Stomach (tissue), 8 donors: ENCODE measurements at regions not wholly inside any gene's neighbourhood (a gene's known extent, or its start where the extent isn't known, plus 50 kb on each side); places are given as distances from the start of the nearest gene placed in this dataset.
"Not testable (repeated sequence)": the region's sequence is repeated elsewhere in the genome, so short reads cannot be mapped to it uniquely, and the experiment has no call there.

Experiments used
- DNase-seq, 2 donors: peaks; one replicate each; pipeline versions ENCODE4 v3.0.0 to v3.0.0-alpha.2; 2013 to 2019
- H3K27ac ChIP-seq, 5 donors: fragments of 200-600 bp in 4 of 5; sonication (generic) in 4 of 5; one replicate each; pipeline ENCODE4 v1.5.1; 2013 to 2019; ENCODE audit warnings: mild to moderate bottlenecking in 1 of 5, moderate library complexity in 1 of 5
- H3K27me3 ChIP-seq, 3 donors: fragments of 200-600 bp; sonication (generic); one replicate each; pipeline ENCODE4 v1.5.1; 2017 to 2019; ENCODE audit warnings: mixed run types in 1 of 3
- H3K36me3 ChIP-seq, 4 donors: fragments of 200-600 bp; sonication (generic); 1 replicate in 3 of 4; 2 replicates in 1 of 4; pipeline ENCODE4 v1.5.1; 2016 to 2019
- H3K4me1 ChIP-seq, 4 donors: fragments of 200-600 bp; sonication (generic); one replicate each; pipeline ENCODE4 v1.5.1; 2016 to 2019
- H3K4me3 ChIP-seq, 4 donors: fragments of 200-600 bp; sonication (generic) in 3 of 4; one replicate each; pipeline ENCODE4 v1.5.1; 2016 to 2019; ENCODE audit warnings: mild to moderate bottlenecking in 1 of 4
- H3K9me3 ChIP-seq, 4 donors: fragments of 200-600 bp; sonication (generic); one replicate each; pipeline ENCODE4 v1.5.1; 2016 to 2019
- EP300 ChIP-seq: sonication (generic); formaldehyde crosslinking; IDR thresholded peaks from one replicate; pipeline ENCODE4 v1.6.1; 2017; ENCODE audit warnings: antibody characterized with exemption
- POLR2A ChIP-seq, 4 donors: fragments of 450-650 bp; IDR thresholded peaks; one replicate each; pipeline ENCODE4 v1.6.1; 2016; ENCODE audit warnings: antibody characterized with exemption in 4 of 4, control low read depth in 2 of 4, mild to moderate bottlenecking in 1 of 4, moderate library complexity in 1 of 4
- POLR2AphosphoS5 ChIP-seq, 3 donors: sonication (generic); formaldehyde crosslinking; IDR thresholded peaks; one replicate each; pipeline ENCODE4 v1.6.1; 2016; ENCODE audit warnings: antibody characterized with exemption in 3 of 3
- WGBS, 5 donors: extraction: QIAGEN DNeasy Blood & Tissue Kit in 3 of 5; methylation state at CpG; one replicate each; pipeline versions ENCODE4 v1.1.5 to v1.1.7; 2013 to 2018; 5-methylcytosine and 5-hydroxymethylcytosine counted together
- intact Hi-C: fragments of 100-400 bp; cut with DNase I; formaldehyde crosslinking; loops from one replicate; pipeline ENCODE4 v1.15.1; 2023; ENCODE audit warnings: low total_unique reads
- TF ChIP-seq, protein P1 (sequence below), 7 experiments: fragments of 450-650 bp in 4 of 7; fragments of 200-600 bp in 3 of 7; sonication (generic) in 3 of 7; IDR thresholded peaks; one replicate each; pipeline ENCODE4 v1.5.1; 2016 to 2019; ENCODE audit warnings: antibody characterized with exemption in 7 of 7, control low read depth in 2 of 7, mild to moderate bottlenecking in 1 of 7
- donor health status: healthy with polysubstance abuse.
- donor health status: Bipolar disorder and iron deficiency.
- donor health status: healthy.

DNA sequence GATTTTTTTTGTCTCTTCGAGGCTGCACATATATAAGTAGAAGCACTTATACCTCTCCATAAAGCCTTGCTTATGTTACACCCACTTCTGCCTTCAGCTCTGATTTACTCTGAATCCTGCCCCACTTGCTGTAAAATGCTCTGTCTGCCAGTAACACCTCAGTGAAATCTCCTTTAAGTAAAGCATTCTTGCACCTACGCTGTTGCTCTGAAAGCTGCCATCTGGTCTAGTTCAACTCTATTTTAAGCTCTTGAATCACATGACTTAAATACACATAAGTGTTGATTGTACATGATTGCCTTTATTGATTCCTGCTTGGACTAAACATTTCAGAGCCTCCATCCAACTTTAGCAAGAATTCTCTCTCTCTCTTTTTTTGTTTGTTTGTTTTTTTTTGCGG, 609.0 kb upstream of the CELF4 start:
- H3K27ac ChIP-seq: no peak overlapping the region
- WGBS, 5 donors: 20 to 44% (median 34%) methylated on average over 3 of the region's 3 CpGs
- H3K4me1 ChIP-seq: peaks cover 0 to 7% (median 0%) of the 10 kb centered on the region in 4 donors
- DNase-seq: peak in 1 of 2 donors; percentile 24
- intact Hi-C loops: no loop called here
- TF ChIP-seq EP300 (no peak), POLR2A (IDR thresholded peaks at IDR 0.05) (no peak), POLR2AphosphoS5 (IDR thresholded peaks at IDR 0.05) (no peak)
- TF ChIP-seq, protein P1, sequence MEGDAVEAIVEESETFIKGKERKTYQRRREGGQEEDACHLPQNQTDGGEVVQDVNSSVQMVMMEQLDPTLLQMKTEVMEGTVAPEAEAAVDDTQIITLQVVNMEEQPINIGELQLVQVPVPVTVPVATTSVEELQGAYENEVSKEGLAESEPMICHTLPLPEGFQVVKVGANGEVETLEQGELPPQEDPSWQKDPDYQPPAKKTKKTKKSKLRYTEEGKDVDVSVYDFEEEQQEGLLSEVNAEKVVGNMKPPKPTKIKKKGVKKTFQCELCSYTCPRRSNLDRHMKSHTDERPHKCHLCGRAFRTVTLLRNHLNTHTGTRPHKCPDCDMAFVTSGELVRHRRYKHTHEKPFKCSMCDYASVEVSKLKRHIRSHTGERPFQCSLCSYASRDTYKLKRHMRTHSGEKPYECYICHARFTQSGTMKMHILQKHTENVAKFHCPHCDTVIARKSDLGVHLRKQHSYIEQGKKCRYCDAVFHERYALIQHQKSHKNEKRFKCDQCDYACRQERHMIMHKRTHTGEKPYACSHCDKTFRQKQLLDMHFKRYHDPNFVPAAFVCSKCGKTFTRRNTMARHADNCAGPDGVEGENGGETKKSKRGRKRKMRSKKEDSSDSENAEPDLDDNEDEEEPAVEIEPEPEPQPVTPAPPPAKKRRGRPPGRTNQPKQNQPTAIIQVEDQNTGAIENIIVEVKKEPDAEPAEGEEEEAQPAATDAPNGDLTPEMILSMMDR (IDR thresholded peaks at IDR 0.05): no peak
- H3K27me3 ChIP-seq: no peaks in the 10 kb centered on the region
- H3K9me3 ChIP-seq: no peaks in the 10 kb centered on the region
- H3K4me3 ChIP-seq: no peak overlapping the region
- no peaks in the 10 kb centered on the region for H3K36me3 ChIP-seq

DNA sequence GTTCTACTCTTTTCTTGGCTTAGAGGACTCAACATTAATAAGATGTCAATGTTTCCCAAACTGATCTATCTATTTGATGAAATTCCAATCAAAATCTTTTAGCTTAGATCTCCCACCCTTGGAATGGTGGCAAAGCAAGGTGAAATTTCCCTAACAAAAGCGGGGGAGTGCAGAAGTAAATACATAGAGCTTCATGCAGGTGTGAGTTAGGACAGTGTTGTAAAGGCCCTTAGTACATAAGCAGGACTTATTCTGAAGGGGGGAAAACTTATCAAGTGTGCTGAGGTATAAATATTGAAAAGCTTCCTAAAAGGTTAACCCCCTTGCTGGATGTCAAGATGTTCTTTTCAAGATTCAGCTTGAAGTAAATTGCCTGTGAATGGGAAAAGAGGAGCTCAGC, 608.6 kb upstream of the CELF4 start:
- intact Hi-C loops: no loop called here
- 69 to 89% (median 83%) methylated on average over 1 of the region's 1 CpG for WGBS, 5 donors
- no peak for DNase-seq
- H3K4me1 ChIP-seq: peaks cover 0 to 7% (median 0%) of the 10 kb centered on the region in 4 donors
- no peaks in the 10 kb centered on the region for H3K36me3 ChIP-seq
- H3K9me3 ChIP-seq: no peaks in the 10 kb centered on the region
- no peak overlapping the region for H3K27ac ChIP-seq
- no peaks in the 10 kb centered on the region for H3K27me3 ChIP-seq
- no peak overlapping the region for H3K4me3 ChIP-seq
- TF ChIP-seq EP300 (no peak), POLR2AphosphoS5 (IDR thresholded peaks at IDR 0.05) (no peak), POLR2A (IDR thresholded peaks at IDR 0.05) (no peak)
- TF ChIP-seq, protein P1 (IDR thresholded peaks at IDR 0.05): no peak

DNA sequence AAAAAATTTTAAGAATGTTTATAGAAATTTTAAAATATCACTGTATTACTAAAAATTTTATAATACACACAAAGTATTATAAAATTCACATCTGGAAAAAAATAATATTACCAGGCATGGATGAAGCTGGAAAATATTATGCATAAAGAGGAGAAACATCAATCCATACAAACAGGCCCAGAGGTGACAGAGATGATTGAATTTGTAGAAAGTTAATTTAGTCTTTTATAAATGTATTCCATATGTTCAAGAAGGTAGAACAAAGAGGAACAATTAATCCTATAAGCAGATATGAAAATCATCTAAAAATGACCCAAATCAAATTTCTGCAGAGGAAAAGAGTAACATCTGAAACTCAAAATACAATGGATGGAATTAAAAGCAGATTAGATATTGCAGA, 605.2 kb upstream of the CELF4 start:
- Histone ChIP-seq H3K27me3 (no peaks in the 10 kb centered on the region), H3K4me1 (peaks cover 0 to 7% (median 0%) of the 10 kb centered on the region in 4 donors), H3K9me3 (no peaks in the 10 kb centered on the region), H3K36me3 (no peaks in the 10 kb centered on the region), H3K4me3 (no peak overlapping the region), H3K27ac (no peak overlapping the region)
- intact Hi-C loops: no loop called here
- no peak for DNase-seq
- TF ChIP-seq POLR2AphosphoS5 (IDR thresholded peaks at IDR 0.05) (no peak), POLR2A (IDR thresholded peaks at IDR 0.05) (no peak), EP300 (no peak)
- TF ChIP-seq, protein P1 (IDR thresholded peaks at IDR 0.05): no peak

DNA sequence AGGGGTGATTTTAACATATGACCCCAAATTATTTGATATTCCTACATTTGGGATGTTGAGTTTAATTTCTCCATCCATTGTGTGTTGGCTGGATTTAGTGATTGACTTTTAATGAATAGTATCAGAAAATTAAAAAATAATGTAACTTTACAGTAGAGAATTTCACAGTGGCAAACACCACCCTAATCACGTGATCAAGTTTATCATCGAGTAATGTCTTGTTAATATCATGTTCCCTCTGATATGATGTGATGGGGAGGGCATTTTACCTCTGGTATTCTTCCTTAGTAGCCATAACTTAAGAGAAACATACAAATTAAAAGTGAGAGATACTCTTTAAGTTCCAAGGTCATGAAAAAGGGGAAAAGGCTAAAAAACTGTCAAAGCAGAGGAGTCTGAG, 602.0 kb upstream of the CELF4 start:
- Histone ChIP-seq H3K4me3 (no peak overlapping the region), H3K4me1 (no peaks in the 10 kb centered on the region), H3K9me3 (peaks cover 0 to 3% (median 0%) of the 10 kb centered on the region in 4 donors), H3K36me3 (no peaks in the 10 kb centered on the region), H3K27ac (no peak overlapping the region), H3K27me3 (no peaks in the 10 kb centered on the region)
- WGBS, 5 donors: 74 to 85% (median 75%) methylated on average over 2 of the region's 2 CpGs
- no peak for DNase-seq
- intact Hi-C loops: no loop called here
- TF ChIP-seq, protein P1 (IDR thresholded peaks at IDR 0.05): no peak
- TF ChIP-seq EP300 (no peak), POLR2AphosphoS5 (IDR thresholded peaks at IDR 0.05) (no peak), POLR2A (IDR thresholded peaks at IDR 0.05) (no peak)

DNA sequence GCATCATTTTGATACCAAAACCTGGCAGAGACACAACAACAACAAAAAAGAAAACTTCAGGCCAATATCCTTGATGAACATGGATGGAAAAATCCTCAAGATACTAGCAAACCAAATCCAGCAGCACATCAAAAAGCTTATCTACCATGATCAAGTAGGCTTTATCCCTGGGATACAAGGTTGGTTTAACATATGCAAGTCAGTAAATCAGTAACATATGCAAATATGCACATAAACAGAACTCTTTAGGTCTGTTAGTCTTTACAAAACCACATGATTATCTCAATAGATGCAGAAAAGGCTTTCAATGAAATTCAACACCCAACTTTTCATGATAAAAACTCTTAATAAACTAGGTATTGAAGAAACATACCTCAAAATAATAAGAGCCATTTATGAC, 587.5 kb upstream of the CELF4 start:
- H3K36me3 ChIP-seq, H3K27ac ChIP-seq, intact Hi-C loops, DNase-seq, H3K4me3 ChIP-seq, H3K4me1 ChIP-seq, H3K9me3 ChIP-seq, H3K27me3 ChIP-seq: not testable (repeated sequence)
